ENCODE measurements at regions not wholly inside any gene's neighbourhood (a gene's known extent, or its start where the extent isn't known, plus 50 kb on each side); places are given as distances from the start of the nearest gene placed in this dataset.
"Not testable (repeated sequence)": the region's sequence is repeated elsewhere in the genome, so short reads cannot be mapped to it uniquely, and the experiment has no call there.

GRCh38 chr6:6951355-6951754, 156.4 kb upstream of the RREB1 start:
- POLR2A ChIA-PET (ENCODE audit: low non-redundant PET): no interaction called here
- Histone ChIP-seq H3K4me1 (ENCODE audit: insufficient read depth, low read length, poor library complexity, severe bottlenecking) (no peaks in the 10 kb centered on the region), H3K9me3 (ENCODE audit: low read depth, low read length, poor library complexity, severe bottlenecking) (peaks cover 14% of the 10 kb centered on the region), H3K27me3 (replicated peaks; ENCODE audit: insufficient read depth, low read depth, low read length, poor library complexity) (no peaks in the 10 kb centered on the region), H3K27ac (ENCODE audit: low read depth, low read length, poor library complexity, severe bottlenecking) (no peak overlapping the region), H3K4me3 (ENCODE audit: low read depth, low read length, poor library complexity, severe bottlenecking) (no peak overlapping the region), H3K36me3 (ENCODE audit: insufficient read depth, low read length, poor library complexity, severe bottlenecking) (no peaks in the 10 kb centered on the region)
- TF ChIP-seq CTCF (conservative IDR thresholded peaks at IDR 0.05; ENCODE audit: low read depth, low read length): no peak
- TF ChIP-seq EZH2 (IDR thresholded peaks at IDR 0.05; ENCODE audit: borderline replicate concordance, low read depth, low read length, poor library complexity, severe bottlenecking): no peak
- intact Hi-C loops (cut with micrococcal nuclease; ENCODE audit: unreplicated experiment): no loop called here
- no TSS peak for BruUV-seq (replicated peaks)
- DNase-seq (ENCODE audit: low spot score): no peak
- CTCF ChIA-PET: no interaction called here

GRCh38 chr6:6952484-6952883, 155.3 kb upstream of the RREB1 start:
- Histone ChIP-seq H3K36me3 (ENCODE audit: insufficient read depth, low read length, poor library complexity, severe bottlenecking) (no peaks in the 10 kb centered on the region), H3K27ac (ENCODE audit: low read depth, low read length, poor library complexity, severe bottlenecking) (no peak overlapping the region), H3K4me3 (ENCODE audit: low read depth, low read length, poor library complexity, severe bottlenecking) (no peak overlapping the region), H3K27me3 (replicated peaks; ENCODE audit: insufficient read depth, low read depth, low read length, poor library complexity) (no peaks in the 10 kb centered on the region), H3K4me1 (ENCODE audit: insufficient read depth, low read length, poor library complexity, severe bottlenecking) (no peaks in the 10 kb centered on the region), H3K9me3 (ENCODE audit: low read depth, low read length, poor library complexity, severe bottlenecking) (peaks cover 14% of the 10 kb centered on the region)
- CTCF ChIA-PET: no interaction called here
- no TSS peak for BruUV-seq (replicated peaks)
- no peak for DNase-seq (ENCODE audit: low spot score)
- POLR2A ChIA-PET (ENCODE audit: low non-redundant PET): no interaction called here
- intact Hi-C loops (cut with micrococcal nuclease; ENCODE audit: unreplicated experiment): no loop called here
- TF ChIP-seq CTCF (conservative IDR thresholded peaks at IDR 0.05; ENCODE audit: low read depth, low read length) (no peak), EZH2 (IDR thresholded peaks at IDR 0.05; ENCODE audit: borderline replicate concordance, low read depth, low read length, poor library complexity, severe bottlenecking) (no peak)

- POLR2A ChIA-PET (ENCODE audit: low non-redundant PET); BruUV-seq (replicated peaks); CTCF ChIA-PET: not testable (repeated sequence)
Measured at GRCh38 chr6:6952927-6953326, 154.8 kb upstream of the RREB1 start.

GRCh38 chr6:6960571-6961251, 147.1 kb upstream of the RREB1 start:
- Histone ChIP-seq H3K36me3 (ENCODE audit: insufficient read depth, low read length, poor library complexity, severe bottlenecking) (no peaks in the 10 kb centered on the region), H3K9me3 (ENCODE audit: low read depth, low read length, poor library complexity, severe bottlenecking) (no peaks in the 10 kb centered on the region), H3K4me1 (ENCODE audit: insufficient read depth, low read length, poor library complexity, severe bottlenecking) (no peaks in the 10 kb centered on the region), H3K27me3 (replicated peaks; ENCODE audit: insufficient read depth, low read depth, low read length, poor library complexity) (no peaks in the 10 kb centered on the region), H3K27ac (ENCODE audit: low read depth, low read length, poor library complexity, severe bottlenecking) (no peak overlapping the region), H3K4me3 (ENCODE audit: low read depth, low read length, poor library complexity, severe bottlenecking) (no peak overlapping the region)
- ChIA-PET POLR2A (ENCODE audit: low non-redundant PET) (no interaction called here), CTCF (no interaction called here)
- DNase-seq (ENCODE audit: low spot score): no peak
- intact Hi-C loops (cut with micrococcal nuclease; ENCODE audit: unreplicated experiment): no loop called here
- TF ChIP-seq EZH2 (IDR thresholded peaks at IDR 0.05; ENCODE audit: borderline replicate concordance, low read depth, low read length, poor library complexity, severe bottlenecking) (no peak), CTCF (conservative IDR thresholded peaks at IDR 0.05; ENCODE audit: low read depth, low read length) (no peak)
- no TSS peak for BruUV-seq (replicated peaks)

More at GRCh38 chr6:6952927-6953326, 154.8 kb upstream of the RREB1 start:
- intact Hi-C loops (cut with micrococcal nuclease; ENCODE audit: unreplicated experiment); H3K27me3 ChIP-seq (replicated peaks; ENCODE audit: insufficient read depth, low read depth, low read length, poor library complexity); H3K27ac ChIP-seq (ENCODE audit: low read depth, low read length, poor library complexity, severe bottlenecking); H3K36me3 ChIP-seq (ENCODE audit: insufficient read depth, low read length, poor library complexity, severe bottlenecking); H3K4me3 ChIP-seq (ENCODE audit: low read depth, low read length, poor library complexity, severe bottlenecking); H3K4me1 ChIP-seq (ENCODE audit: insufficient read depth, low read length, poor library complexity, severe bottlenecking); DNase-seq (ENCODE audit: low spot score): not testable (repeated sequence)
- H3K9me3 ChIP-seq (ENCODE audit: low read depth, low read length, poor library complexity, severe bottlenecking): peaks cover 14% of the 10 kb centered on the region
